ENCODE measurements at regions not wholly inside any gene's neighbourhood (a gene's known extent, or its start where the extent isn't known, plus 50 kb on each side); places are given as distances from the start of the nearest gene placed in this dataset.

DNA sequence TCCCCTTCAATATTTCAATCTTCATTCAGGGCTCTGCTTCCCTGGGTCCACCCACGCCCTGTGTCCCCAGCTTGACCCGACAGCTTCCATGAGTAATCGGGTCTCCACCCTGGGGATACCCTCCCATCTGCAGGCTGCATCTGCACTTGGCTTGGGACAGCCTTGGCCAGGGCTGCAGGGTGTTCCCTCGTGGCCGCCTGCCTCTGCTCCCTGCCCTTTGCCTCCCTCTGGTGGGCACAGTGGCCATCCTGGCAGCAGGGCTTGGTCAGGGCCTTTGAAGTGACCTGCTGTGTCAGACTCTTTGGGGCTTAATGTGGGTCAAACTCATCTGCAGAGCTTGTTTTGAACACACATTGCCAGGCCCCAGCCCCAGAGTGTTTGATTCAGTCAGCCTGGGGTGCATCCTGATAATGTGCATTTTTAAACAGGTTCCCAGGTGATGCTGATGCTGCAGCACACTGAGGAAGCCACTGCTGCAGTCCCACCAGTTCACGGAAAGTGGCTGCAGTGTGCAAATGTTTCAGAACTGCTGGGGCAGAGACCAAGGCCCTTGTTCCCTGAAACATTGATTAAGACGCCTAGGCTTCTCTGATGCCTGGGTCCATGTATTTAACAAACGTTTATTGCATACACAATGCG lies 80.7 kb upstream of the SEC61G start:
- TF ChIP-seq, protein P1, sequence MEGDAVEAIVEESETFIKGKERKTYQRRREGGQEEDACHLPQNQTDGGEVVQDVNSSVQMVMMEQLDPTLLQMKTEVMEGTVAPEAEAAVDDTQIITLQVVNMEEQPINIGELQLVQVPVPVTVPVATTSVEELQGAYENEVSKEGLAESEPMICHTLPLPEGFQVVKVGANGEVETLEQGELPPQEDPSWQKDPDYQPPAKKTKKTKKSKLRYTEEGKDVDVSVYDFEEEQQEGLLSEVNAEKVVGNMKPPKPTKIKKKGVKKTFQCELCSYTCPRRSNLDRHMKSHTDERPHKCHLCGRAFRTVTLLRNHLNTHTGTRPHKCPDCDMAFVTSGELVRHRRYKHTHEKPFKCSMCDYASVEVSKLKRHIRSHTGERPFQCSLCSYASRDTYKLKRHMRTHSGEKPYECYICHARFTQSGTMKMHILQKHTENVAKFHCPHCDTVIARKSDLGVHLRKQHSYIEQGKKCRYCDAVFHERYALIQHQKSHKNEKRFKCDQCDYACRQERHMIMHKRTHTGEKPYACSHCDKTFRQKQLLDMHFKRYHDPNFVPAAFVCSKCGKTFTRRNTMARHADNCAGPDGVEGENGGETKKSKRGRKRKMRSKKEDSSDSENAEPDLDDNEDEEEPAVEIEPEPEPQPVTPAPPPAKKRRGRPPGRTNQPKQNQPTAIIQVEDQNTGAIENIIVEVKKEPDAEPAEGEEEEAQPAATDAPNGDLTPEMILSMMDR (conservative IDR thresholded peaks at IDR 0.05; ENCODE audit: low read depth in 2 of 2) = peak; percentile 69 to 94
- no peak for TF ChIP-seq EZH2 (IDR thresholded peaks at IDR 0.05; ENCODE audit: low read depth, unreplicated experiment)
- TF ChIP-seq, protein P2, sequence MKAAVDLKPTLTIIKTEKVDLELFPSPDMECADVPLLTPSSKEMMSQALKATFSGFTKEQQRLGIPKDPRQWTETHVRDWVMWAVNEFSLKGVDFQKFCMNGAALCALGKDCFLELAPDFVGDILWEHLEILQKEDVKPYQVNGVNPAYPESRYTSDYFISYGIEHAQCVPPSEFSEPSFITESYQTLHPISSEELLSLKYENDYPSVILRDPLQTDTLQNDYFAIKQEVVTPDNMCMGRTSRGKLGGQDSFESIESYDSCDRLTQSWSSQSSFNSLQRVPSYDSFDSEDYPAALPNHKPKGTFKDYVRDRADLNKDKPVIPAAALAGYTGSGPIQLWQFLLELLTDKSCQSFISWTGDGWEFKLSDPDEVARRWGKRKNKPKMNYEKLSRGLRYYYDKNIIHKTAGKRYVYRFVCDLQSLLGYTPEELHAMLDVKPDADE (IDR thresholded peaks at IDR 0.05) = no peak
- TF ChIP-seq, protein P3, sequence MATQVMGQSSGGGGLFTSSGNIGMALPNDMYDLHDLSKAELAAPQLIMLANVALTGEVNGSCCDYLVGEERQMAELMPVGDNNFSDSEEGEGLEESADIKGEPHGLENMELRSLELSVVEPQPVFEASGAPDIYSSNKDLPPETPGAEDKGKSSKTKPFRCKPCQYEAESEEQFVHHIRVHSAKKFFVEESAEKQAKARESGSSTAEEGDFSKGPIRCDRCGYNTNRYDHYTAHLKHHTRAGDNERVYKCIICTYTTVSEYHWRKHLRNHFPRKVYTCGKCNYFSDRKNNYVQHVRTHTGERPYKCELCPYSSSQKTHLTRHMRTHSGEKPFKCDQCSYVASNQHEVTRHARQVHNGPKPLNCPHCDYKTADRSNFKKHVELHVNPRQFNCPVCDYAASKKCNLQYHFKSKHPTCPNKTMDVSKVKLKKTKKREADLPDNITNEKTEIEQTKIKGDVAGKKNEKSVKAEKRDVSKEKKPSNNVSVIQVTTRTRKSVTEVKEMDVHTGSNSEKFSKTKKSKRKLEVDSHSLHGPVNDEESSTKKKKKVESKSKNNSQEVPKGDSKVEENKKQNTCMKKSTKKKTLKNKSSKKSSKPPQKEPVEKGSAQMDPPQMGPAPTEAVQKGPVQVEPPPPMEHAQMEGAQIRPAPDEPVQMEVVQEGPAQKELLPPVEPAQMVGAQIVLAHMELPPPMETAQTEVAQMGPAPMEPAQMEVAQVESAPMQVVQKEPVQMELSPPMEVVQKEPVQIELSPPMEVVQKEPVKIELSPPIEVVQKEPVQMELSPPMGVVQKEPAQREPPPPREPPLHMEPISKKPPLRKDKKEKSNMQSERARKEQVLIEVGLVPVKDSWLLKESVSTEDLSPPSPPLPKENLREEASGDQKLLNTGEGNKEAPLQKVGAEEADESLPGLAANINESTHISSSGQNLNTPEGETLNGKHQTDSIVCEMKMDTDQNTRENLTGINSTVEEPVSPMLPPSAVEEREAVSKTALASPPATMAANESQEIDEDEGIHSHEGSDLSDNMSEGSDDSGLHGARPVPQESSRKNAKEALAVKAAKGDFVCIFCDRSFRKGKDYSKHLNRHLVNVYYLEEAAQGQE (IDR thresholded peaks at IDR 0.05; ENCODE audit: unreplicated experiment) = no peak
- TF ChIP-seq EZH2phosphoT487 (IDR thresholded peaks at IDR 0.05; ENCODE audit: unreplicated experiment) = no peak
- TF ChIP-seq, protein P4, sequence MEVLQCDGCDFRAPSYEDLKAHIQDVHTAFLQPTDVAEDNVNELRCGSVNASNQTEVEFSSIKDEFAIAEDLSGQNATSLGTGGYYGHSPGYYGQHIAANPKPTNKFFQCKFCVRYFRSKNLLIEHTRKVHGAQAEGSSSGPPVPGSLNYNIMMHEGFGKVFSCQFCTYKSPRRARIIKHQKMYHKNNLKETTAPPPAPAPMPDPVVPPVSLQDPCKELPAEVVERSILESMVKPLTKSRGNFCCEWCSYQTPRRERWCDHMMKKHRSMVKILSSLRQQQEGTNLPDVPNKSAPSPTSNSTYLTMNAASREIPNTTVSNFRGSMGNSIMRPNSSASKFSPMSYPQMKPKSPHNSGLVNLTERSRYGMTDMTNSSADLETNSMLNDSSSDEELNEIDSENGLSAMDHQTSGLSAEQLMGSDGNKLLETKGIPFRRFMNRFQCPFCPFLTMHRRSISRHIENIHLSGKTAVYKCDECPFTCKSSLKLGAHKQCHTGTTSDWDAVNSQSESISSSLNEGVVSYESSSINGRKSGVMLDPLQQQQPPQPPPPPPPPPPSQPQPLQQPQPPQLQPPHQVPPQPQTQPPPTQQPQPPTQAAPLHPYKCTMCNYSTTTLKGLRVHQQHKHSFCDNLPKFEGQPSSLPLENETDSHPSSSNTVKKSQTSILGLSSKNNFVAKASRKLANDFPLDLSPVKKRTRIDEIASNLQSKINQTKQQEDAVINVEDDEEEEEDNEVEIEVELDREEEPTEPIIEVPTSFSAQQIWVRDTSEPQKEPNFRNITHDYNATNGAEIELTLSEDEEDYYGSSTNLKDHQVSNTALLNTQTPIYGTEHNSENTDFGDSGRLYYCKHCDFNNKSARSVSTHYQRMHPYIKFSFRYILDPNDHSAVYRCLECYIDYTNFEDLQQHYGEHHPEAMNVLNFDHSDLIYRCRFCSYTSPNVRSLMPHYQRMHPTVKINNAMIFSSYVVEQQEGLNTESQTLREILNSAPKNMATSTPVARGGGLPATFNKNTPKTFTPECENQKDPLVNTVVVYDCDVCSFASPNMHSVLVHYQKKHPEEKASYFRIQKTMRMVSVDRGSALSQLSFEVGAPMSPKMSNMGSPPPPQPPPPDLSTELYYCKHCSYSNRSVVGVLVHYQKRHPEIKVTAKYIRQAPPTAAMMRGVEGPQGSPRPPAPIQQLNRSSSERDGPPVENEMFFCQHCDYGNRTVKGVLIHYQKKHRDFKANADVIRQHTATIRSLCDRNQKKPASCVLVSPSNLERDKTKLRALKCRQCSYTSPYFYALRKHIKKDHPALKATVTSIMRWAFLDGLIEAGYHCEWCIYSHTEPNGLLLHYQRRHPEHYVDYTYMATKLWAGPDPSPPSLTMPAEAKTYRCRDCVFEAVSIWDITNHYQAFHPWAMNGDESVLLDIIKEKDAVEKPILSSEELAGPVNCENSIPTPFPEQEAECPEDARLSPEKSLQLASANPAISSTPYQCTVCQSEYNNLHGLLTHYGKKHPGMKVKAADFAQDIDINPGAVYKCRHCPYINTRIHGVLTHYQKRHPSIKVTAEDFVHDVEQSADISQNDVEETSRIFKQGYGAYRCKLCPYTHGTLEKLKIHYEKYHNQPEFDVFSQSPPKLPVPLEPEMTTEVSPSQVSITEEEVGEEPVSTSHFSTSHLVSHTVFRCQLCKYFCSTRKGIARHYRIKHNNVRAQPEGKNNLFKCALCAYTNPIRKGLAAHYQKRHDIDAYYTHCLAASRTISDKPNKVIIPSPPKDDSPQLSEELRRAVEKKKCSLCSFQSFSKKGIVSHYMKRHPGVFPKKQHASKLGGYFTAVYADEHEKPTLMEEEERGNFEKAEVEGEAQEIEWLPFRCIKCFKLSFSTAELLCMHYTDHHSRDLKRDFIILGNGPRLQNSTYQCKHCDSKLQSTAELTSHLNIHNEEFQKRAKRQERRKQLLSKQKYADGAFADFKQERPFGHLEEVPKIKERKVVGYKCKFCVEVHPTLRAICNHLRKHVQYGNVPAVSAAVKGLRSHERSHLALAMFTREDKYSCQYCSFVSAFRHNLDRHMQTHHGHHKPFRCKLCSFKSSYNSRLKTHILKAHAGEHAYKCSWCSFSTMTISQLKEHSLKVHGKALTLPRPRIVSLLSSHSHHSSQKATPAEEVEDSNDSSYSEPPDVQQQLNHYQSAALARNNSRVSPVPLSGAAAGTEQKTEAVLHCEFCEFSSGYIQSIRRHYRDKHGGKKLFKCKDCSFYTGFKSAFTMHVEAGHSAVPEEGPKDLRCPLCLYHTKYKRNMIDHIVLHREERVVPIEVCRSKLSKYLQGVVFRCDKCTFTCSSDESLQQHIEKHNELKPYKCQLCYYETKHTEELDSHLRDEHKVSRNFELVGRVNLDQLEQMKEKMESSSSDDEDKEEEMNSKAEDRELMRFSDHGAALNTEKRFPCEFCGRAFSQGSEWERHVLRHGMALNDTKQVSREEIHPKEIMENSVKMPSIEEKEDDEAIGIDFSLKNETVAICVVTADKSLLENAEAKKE (CRISPR knock-in tag; IDR thresholded peaks at IDR 0.05) = no peak
- TF ChIP-seq POLR2AphosphoS5 (IDR thresholded peaks at IDR 0.05; ENCODE audit: low read depth) = no peak
- no peak for TF ChIP-seq ZNF331 (CRISPR knock-in tag; IDR thresholded peaks at IDR 0.05; ENCODE audit: low read depth)

Measured in GM23338 (cell line).